Mesendoderm (in vitro differentiated cells): ENCODE measurements at regions not wholly inside any gene's neighbourhood (a gene's known extent, or its start where the extent isn't known, plus 50 kb on each side); places are given as distances from the start of the nearest gene placed in this dataset.

ENCODE experiments used
- DNase-seq: peaks from one replicate; pipeline ENCODE4 v3.0.0; 2013
- H2AK5ac ChIP-seq: 2 replicates; pipeline ENCODE4 v1.6.1; 2013; ENCODE audit warnings: low read length, inconsistent platforms
- H2BK120ac ChIP-seq: 2 replicates; pipeline ENCODE4 v1.6.1; 2013; ENCODE audit warnings: low read depth, mild to moderate bottlenecking, low read length, moderate library complexity, mixed read lengths
- H2BK15ac ChIP-seq: replicated peaks from 2 replicates; pipeline ENCODE4 v1.6.1; 2013; ENCODE audit warnings: low read depth, mild to moderate bottlenecking, moderate library complexity
- H2BK5ac ChIP-seq: 2 replicates; pipeline ENCODE4 v1.6.1; 2013; ENCODE audit warnings: low read length, inconsistent platforms
- H3K18ac ChIP-seq: 2 replicates; pipeline ENCODE4 v1.6.1; 2013; ENCODE audit warnings: mild to moderate bottlenecking, low read length, mixed read lengths
- H3K23ac ChIP-seq: one replicate; pipeline ENCODE4 v1.6.1; 2013; ENCODE audit warnings: low read length
- H3K27ac ChIP-seq: 2 replicates; pipeline ENCODE4 v1.5.1; 2013; ENCODE audit warnings: low read depth, mild to moderate bottlenecking, inconsistent platforms, low read length, moderate library complexity
- H3K27me3 ChIP-seq: 2 replicates; pipeline ENCODE4 v1.6.1; 2013; ENCODE audit warnings: low read length, control low read depth, mild to moderate bottlenecking, inconsistent platforms; ENCODE audit not compliant: insufficient read depth, poor library complexity
- H3K36me3 ChIP-seq: 2 replicates; pipeline ENCODE4 v1.6.1; 2013; ENCODE audit warnings: low read length, inconsistent platforms; ENCODE audit not compliant: control insufficient read depth, insufficient read depth
- H3K4ac ChIP-seq: one replicate; pipeline ENCODE4 v1.6.1; 2013; ENCODE audit warnings: low read depth, mild to moderate bottlenecking, low read length, moderate library complexity
- H3K4me1 ChIP-seq: 2 replicates; pipeline ENCODE4 v1.6.1; 2013; ENCODE audit warnings: low read depth, low read length, inconsistent platforms; ENCODE audit not compliant: control insufficient read depth
- H3K4me2 ChIP-seq: 2 replicates; pipeline ENCODE4 v1.6.1; 2013; ENCODE audit warnings: low read length
- H3K4me3 ChIP-seq: 2 replicates; pipeline ENCODE4 v1.5.1; 2013; ENCODE audit warnings: mild to moderate bottlenecking, low read length
- H3K56ac ChIP-seq: one replicate; pipeline ENCODE4 v1.6.1; 2013; ENCODE audit warnings: low read length
- H3K79me1 ChIP-seq: 2 replicates; pipeline ENCODE4 v1.6.1; 2013; ENCODE audit warnings: low read length, inconsistent platforms
- H3K79me2 ChIP-seq: 2 replicates; pipeline ENCODE4 v1.6.1; 2013; ENCODE audit warnings: mild to moderate bottlenecking, low read length; ENCODE audit not compliant: control insufficient read depth, insufficient read depth
- H3K9ac ChIP-seq: 2 replicates; pipeline ENCODE4 v1.6.1; 2013; ENCODE audit warnings: low read length, inconsistent platforms
- H4K5ac ChIP-seq: one replicate; pipeline ENCODE4 v1.6.1; 2013; ENCODE audit warnings: low read length
- H4K8ac ChIP-seq: one replicate; pipeline ENCODE4 v1.6.1; 2013; ENCODE audit warnings: low read depth, mild to moderate bottlenecking, control low read depth, low read length, moderate library complexity
- WGBS: extraction: QIAGEN DNeasy Blood & Tissue Kit; methylation state at CpG from one replicate; pipeline ENCODE4 v1.1.7; 2013; ENCODE audit warnings: low lambda C conversion rate, missing lambda C conversion rate; ENCODE audit not compliant: insufficient coverage; ENCODE audit errors: extremely low coverage; 5-methylcytosine and 5-hydroxymethylcytosine counted together

GRCh38 chr5:54837093-54837492 is 148.3 kb downstream of the ESM1 start:
- no peak for DNase-seq
- H2BK120ac ChIP-seq, result no peak overlapping the region
- H4K5ac ChIP-seq, result no peak overlapping the region
- H3K4me2 ChIP-seq, result no peak overlapping the region
- no peak overlapping the region for H3K4me3 ChIP-seq
- H3K56ac ChIP-seq, result no peak overlapping the region
- H3K18ac ChIP-seq, result no peak overlapping the region
- no peak overlapping the region for H3K4ac ChIP-seq
- H2AK5ac ChIP-seq, result no peak overlapping the region
- no peaks in the 10 kb centered on the region for H3K36me3 ChIP-seq
- H3K79me1 ChIP-seq, result no peaks in the 10 kb centered on the region
- H3K27me3 ChIP-seq, result no peaks in the 10 kb centered on the region
- H2BK5ac ChIP-seq, result no peak overlapping the region
- no peak overlapping the region for H3K9ac ChIP-seq
- no peak overlapping the region for H2BK15ac ChIP-seq
- no peaks in the 10 kb centered on the region for H3K79me2 ChIP-seq
- H3K4me1 ChIP-seq, result no peaks in the 10 kb centered on the region
- H4K8ac ChIP-seq, result no peak overlapping the region
- no peak overlapping the region for H3K27ac ChIP-seq
- no peak overlapping the region for H3K23ac ChIP-seq
- WGBS, result no CpG with 5 or more reads among the region's 7 CpGs

GRCh38 chr5:54835647-54836046 is 149.7 kb downstream of the ESM1 start:
- Histone ChIP-seq H2BK15ac (no peak overlapping the region), H4K8ac (no peak overlapping the region), H3K79me1 (no peaks in the 10 kb centered on the region), H3K23ac (no peak overlapping the region), H3K4ac (no peak overlapping the region), H3K27ac (no peak overlapping the region), H3K27me3 (no peaks in the 10 kb centered on the region), H3K18ac (no peak overlapping the region), H3K9ac (no peak overlapping the region), H2AK5ac (no peak overlapping the region), H3K56ac (no peak overlapping the region), H3K36me3 (no peaks in the 10 kb centered on the region), H3K4me1 (no peaks in the 10 kb centered on the region), H4K5ac (no peak overlapping the region), H3K4me2 (no peak overlapping the region), H2BK120ac (no peak overlapping the region), H3K4me3 (no peak overlapping the region), H3K79me2 (no peaks in the 10 kb centered on the region), H2BK5ac (no peak overlapping the region)
- DNase-seq, result no peak
- WGBS, result no CpG with 5 or more reads among the region's 2 CpGs

GRCh38 chr5:54834121-54834842 is 151.1 kb downstream of the ESM1 start:
- no peak for DNase-seq
- H3K27me3 ChIP-seq, result no peaks in the 10 kb centered on the region
- H3K18ac ChIP-seq, result no peak overlapping the region
- no peak overlapping the region for H2AK5ac ChIP-seq
- no peak overlapping the region for H2BK5ac ChIP-seq
- no peak overlapping the region for H3K4me3 ChIP-seq
- H4K8ac ChIP-seq, result no peak overlapping the region
- H3K27ac ChIP-seq, result no peak overlapping the region
- H3K4me2 ChIP-seq, result no peak overlapping the region
- no peaks in the 10 kb centered on the region for H3K36me3 ChIP-seq
- no peaks in the 10 kb centered on the region for H3K79me1 ChIP-seq
- H3K4ac ChIP-seq, result no peak overlapping the region
- no peak overlapping the region for H3K56ac ChIP-seq
- no peak overlapping the region for H3K23ac ChIP-seq
- peaks cover 2% of the 10 kb centered on the region for H3K4me1 ChIP-seq
- H4K5ac ChIP-seq, result no peak overlapping the region
- H2BK15ac ChIP-seq, result no peak overlapping the region
- no CpG with 5 or more reads among the region's 9 CpGs for WGBS
- no peak overlapping the region for H3K9ac ChIP-seq
- no peak overlapping the region for H2BK120ac ChIP-seq
- no peaks in the 10 kb centered on the region for H3K79me2 ChIP-seq

- WGBS, result no CpG with 5 or more reads among the region's 3 CpGs
- Histone ChIP-seq H4K8ac (no peak overlapping the region), H2BK5ac (no peak overlapping the region), H3K79me2 (no peaks in the 10 kb centered on the region), H2BK15ac (no peak overlapping the region), H3K36me3 (no peaks in the 10 kb centered on the region), H3K4me2 (no peak overlapping the region), H3K56ac (no peak overlapping the region), H3K18ac (no peak overlapping the region), H2AK5ac (no peak overlapping the region), H4K5ac (no peak overlapping the region), H2BK120ac (no peak overlapping the region), H3K27ac (no peak overlapping the region), H3K4me1 (peaks cover 2% of the 10 kb centered on the region), H3K27me3 (no peaks in the 10 kb centered on the region), H3K4ac (no peak overlapping the region), H3K79me1 (no peaks in the 10 kb centered on the region), H3K9ac (no peak overlapping the region), H3K4me3 (no peak overlapping the region), H3K23ac (no peak overlapping the region)
- DNase-seq, result no peak
Observed at GRCh38 chr5:54833590-54833989, 151.8 kb downstream of the ESM1 start.

GRCh38 chr5:54832858-54833257 is 152.5 kb downstream of the ESM1 start:
- Histone ChIP-seq H2AK5ac (no peak overlapping the region), H4K8ac (no peak overlapping the region), H3K18ac (no peak overlapping the region), H3K4me2 (no peak overlapping the region), H4K5ac (no peak overlapping the region), H3K56ac (no peak overlapping the region), H3K23ac (no peak overlapping the region), H2BK120ac (no peak overlapping the region), H3K27me3 (no peaks in the 10 kb centered on the region), H3K79me1 (no peaks in the 10 kb centered on the region), H3K79me2 (no peaks in the 10 kb centered on the region), H3K4me1 (peaks cover 2% of the 10 kb centered on the region), H3K27ac (no peak overlapping the region), H3K4ac (no peak overlapping the region), H3K4me3 (no peak overlapping the region), H2BK5ac (no peak overlapping the region), H3K9ac (no peak overlapping the region), H2BK15ac (no peak overlapping the region), H3K36me3 (no peaks in the 10 kb centered on the region)
- no peak for DNase-seq
- no CpG with 5 or more reads among the region's 5 CpGs for WGBS

- H3K36me3 ChIP-seq, result no peaks in the 10 kb centered on the region
- H3K23ac ChIP-seq, result no peak overlapping the region
- WGBS, result no CpG with 5 or more reads among the region's 2 CpGs
- H3K4me3 ChIP-seq, result no peak overlapping the region
- no peak overlapping the region for H3K18ac ChIP-seq
- no peak overlapping the region for H4K5ac ChIP-seq
- H2AK5ac ChIP-seq, result no peak overlapping the region
- no peak overlapping the region for H2BK5ac ChIP-seq
- no peak overlapping the region for H3K4me2 ChIP-seq
- no peak overlapping the region for H3K4ac ChIP-seq
- no peak overlapping the region for H3K56ac ChIP-seq
- H2BK15ac ChIP-seq, result no peak overlapping the region
- no peak overlapping the region for H3K27ac ChIP-seq
- H3K4me1 ChIP-seq, result peaks cover 2% of the 10 kb centered on the region
- no peak overlapping the region for H3K9ac ChIP-seq
- no peaks in the 10 kb centered on the region for H3K79me1 ChIP-seq
- no peak overlapping the region for H2BK120ac ChIP-seq
- DNase-seq, result no peak
- no peaks in the 10 kb centered on the region for H3K27me3 ChIP-seq
- H4K8ac ChIP-seq, result no peak overlapping the region
- H3K79me2 ChIP-seq, result no peaks in the 10 kb centered on the region
Observed at GRCh38 chr5:54832045-54832444, 153.3 kb downstream of the ESM1 start.
